ENCODE measurements at regions not wholly inside any gene's neighbourhood (a gene's known extent, or its start where the extent isn't known, plus 50 kb on each side); places are given as distances from the start of the nearest gene placed in this dataset.

DNA sequence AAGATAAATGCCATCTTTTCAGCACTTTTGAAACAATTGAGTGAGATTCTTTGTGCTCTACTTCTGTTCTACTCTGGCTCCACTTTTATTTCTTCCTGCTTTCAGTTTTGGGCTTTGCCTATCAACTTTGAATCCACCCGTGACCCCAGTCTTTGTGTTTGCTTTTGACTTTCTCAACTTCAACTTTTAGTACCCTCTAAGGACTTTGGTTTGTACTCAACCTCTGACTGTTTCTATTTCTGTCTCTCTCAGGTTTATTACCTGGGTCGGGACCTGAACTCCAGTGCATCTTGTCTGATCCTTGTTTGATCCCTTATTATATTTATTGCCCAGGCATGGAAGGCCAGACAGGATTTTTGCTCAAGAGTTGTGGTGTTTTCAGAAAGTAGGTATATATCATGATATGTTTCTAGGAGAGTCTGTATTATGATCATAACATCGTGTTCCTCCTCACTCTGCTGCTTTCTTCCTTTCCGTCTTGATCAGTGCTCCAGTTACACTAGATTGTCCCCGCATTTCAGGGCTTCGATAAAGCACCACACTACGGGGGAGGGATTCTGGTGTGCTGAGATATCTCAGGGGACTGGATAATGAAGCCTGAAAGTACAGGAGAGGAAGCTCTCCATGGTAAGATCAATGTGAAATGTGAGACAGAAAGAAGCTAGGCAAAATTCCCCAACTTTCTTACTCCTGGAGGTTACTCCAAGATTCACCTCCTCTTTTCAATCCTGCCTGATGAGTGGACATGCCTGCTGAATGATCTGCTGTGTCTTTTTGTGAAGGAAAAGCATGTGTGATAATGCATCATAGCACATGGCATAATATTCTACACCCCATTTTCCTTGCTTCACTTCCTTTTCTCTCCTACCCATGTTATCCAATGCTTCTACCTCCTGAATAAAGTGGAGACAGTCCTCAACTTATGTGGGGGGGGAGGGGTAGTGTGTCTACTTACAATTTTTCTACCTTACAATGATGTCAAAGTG lies 155.5 kb upstream of the GRIN3A start:
- no peak for TF ChIP-seq CTCF (conservative IDR thresholded peaks at IDR 0.05; ENCODE audit: low read depth, low read length)
- no peak for TF ChIP-seq EZH2 (IDR thresholded peaks at IDR 0.05; ENCODE audit: borderline replicate concordance, low read depth, low read length, poor library complexity, severe bottlenecking)
